ENCODE measurements at regions not wholly inside any gene's neighbourhood (a gene's known extent, or its start where the extent isn't known, plus 50 kb on each side); places are given as distances from the start of the nearest gene placed in this dataset.
A peak's percentile ranks its signal among the peaks of the same experiment; 100 is the strongest.

DNA sequence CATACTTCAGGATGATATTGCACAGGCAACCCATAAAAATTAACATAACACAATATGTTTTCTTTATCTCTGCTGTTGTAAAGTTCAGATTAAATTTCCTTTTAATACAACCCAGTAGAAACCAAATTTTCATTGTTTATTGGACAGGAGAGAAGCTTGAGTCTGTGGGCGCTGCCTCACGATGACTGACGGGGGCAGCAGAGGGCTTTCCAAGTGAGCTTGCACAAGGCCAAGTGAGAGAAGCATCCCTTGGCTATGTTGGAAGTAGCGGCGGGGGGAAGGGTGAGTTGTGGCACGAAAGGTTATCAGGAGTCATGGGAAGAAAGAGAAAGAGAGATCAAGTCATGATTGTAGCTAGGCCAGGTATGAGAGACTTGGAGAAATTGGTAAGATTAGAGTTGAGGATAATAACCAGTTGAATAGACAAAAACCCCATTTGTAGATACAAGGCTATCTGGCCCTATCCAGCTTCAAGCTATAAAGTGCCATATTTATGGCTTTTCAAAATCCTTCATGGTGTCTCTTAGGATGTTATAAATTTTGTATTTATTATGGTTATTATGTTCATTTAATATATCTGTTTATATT, 413.7 kb upstream of the FAM98A start:
- intact Hi-C loops (cut with micrococcal nuclease; ENCODE audit: unreplicated experiment): loop anchor here (2.0 to 5.0 kb wide), 3 partner anchors 84 to 1398 kb away; no protein-coding TSS in a partner anchor
- no TSS peak for BruUV-seq (replicated peaks)
- Histone ChIP-seq H3K9me3 (ENCODE audit: low read depth, low read length, poor library complexity, severe bottlenecking) (no peaks in the 10 kb centered on the region), H3K36me3 (ENCODE audit: insufficient read depth, low read length, poor library complexity, severe bottlenecking) (no peaks in the 10 kb centered on the region), H3K4me1 (ENCODE audit: insufficient read depth, low read length, poor library complexity, severe bottlenecking) (peaks cover 4% of the 10 kb centered on the region), H3K27me3 (replicated peaks; ENCODE audit: insufficient read depth, low read depth, low read length, poor library complexity) (no peaks in the 10 kb centered on the region), H3K27ac (ENCODE audit: low read depth, low read length, poor library complexity, severe bottlenecking) (no peak overlapping the region), H3K4me3 (ENCODE audit: low read depth, low read length, poor library complexity, severe bottlenecking) (no peak overlapping the region)
- ChIA-PET POLR2A (ENCODE audit: low non-redundant PET) (no interaction called here), CTCF (interaction anchor here (0.6 to 1.3 kb wide), 6 partner anchors 8 to 1464 kb away, joined by 3 to 5 read pairs (median 4); no protein-coding TSS in a partner anchor)
- TF ChIP-seq EZH2 (IDR thresholded peaks at IDR 0.05; ENCODE audit: borderline replicate concordance, low read depth, low read length, poor library complexity, severe bottlenecking): no peak
- TF ChIP-seq, protein P1, sequence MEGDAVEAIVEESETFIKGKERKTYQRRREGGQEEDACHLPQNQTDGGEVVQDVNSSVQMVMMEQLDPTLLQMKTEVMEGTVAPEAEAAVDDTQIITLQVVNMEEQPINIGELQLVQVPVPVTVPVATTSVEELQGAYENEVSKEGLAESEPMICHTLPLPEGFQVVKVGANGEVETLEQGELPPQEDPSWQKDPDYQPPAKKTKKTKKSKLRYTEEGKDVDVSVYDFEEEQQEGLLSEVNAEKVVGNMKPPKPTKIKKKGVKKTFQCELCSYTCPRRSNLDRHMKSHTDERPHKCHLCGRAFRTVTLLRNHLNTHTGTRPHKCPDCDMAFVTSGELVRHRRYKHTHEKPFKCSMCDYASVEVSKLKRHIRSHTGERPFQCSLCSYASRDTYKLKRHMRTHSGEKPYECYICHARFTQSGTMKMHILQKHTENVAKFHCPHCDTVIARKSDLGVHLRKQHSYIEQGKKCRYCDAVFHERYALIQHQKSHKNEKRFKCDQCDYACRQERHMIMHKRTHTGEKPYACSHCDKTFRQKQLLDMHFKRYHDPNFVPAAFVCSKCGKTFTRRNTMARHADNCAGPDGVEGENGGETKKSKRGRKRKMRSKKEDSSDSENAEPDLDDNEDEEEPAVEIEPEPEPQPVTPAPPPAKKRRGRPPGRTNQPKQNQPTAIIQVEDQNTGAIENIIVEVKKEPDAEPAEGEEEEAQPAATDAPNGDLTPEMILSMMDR (conservative IDR thresholded peaks at IDR 0.05; ENCODE audit: low read depth, low read length): peak; percentile 91
- peak; percentile 85 for DNase-seq (ENCODE audit: low spot score)

DNA sequence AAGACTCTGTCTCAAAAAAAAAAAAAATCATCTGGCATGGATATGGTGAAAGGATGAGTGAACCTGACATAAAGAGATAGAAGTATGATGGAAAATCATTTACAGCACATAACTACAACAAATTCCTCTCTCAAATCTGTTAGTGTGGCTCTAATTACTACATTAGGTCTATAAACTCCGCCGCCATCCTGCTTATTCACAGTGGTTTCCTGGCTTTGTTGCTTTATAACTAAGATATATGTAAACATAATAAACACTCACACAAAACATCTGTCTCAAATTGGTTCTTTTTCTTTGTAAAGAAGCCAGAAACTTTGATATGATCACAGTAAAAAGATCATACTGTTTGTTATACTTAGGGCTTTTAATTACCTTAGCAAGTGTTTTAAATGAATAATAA, 412.6 kb upstream of the FAM98A start:
- no peaks in the 10 kb centered on the region for H3K36me3 ChIP-seq (ENCODE audit: insufficient read depth, low read length, poor library complexity, severe bottlenecking)
- no peaks in the 10 kb centered on the region for H3K9me3 ChIP-seq (ENCODE audit: low read depth, low read length, poor library complexity, severe bottlenecking)
- H3K27ac ChIP-seq (ENCODE audit: low read depth, low read length, poor library complexity, severe bottlenecking): no peak overlapping the region
- TF ChIP-seq, protein P1 (conservative IDR thresholded peaks at IDR 0.05; ENCODE audit: low read depth, low read length): no peak
- no peak for TF ChIP-seq EZH2 (IDR thresholded peaks at IDR 0.05; ENCODE audit: borderline replicate concordance, low read depth, low read length, poor library complexity, severe bottlenecking)
- H3K4me3 ChIP-seq (ENCODE audit: low read depth, low read length, poor library complexity, severe bottlenecking): no peak overlapping the region
- intact Hi-C loops (cut with micrococcal nuclease; ENCODE audit: unreplicated experiment): loop anchor here (2.0 to 5.0 kb wide), 3 partner anchors 86 to 1399 kb away; no protein-coding TSS in a partner anchor
- H3K4me1 ChIP-seq (ENCODE audit: insufficient read depth, low read length, poor library complexity, severe bottlenecking): peaks cover 4% of the 10 kb centered on the region
- POLR2A ChIA-PET (ENCODE audit: low non-redundant PET): no interaction called here
- H3K27me3 ChIP-seq (replicated peaks; ENCODE audit: insufficient read depth, low read depth, low read length, poor library complexity): no peaks in the 10 kb centered on the region
- no TSS peak for BruUV-seq (replicated peaks)
- CTCF ChIA-PET: no interaction called here
- DNase-seq (ENCODE audit: low spot score): peak; percentile 3

DNA sequence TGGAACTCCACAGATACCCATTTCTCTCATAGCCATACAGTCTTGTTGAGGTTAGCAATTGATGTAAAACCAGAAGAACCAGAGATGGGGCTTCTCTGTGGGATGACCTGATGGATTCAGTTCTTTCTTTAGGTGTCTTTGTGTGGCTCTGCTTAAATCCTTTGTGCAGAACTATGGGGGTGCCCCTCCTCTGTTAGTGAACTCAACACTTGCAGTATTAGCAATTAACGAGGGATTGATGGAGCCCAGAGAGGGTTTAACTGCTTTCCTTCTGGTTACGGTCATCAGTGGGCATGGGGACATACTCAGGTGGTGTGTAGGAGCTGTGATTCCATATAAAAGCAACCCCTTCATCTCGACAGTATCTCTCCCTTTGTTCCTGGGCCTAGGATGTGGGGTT, 406.8 kb upstream of the FAM98A start:
- Histone ChIP-seq H3K4me3 (ENCODE audit: low read depth, low read length, poor library complexity, severe bottlenecking) (no peak overlapping the region), H3K27me3 (replicated peaks; ENCODE audit: insufficient read depth, low read depth, low read length, poor library complexity) (no peaks in the 10 kb centered on the region), H3K9me3 (ENCODE audit: low read depth, low read length, poor library complexity, severe bottlenecking) (no peaks in the 10 kb centered on the region), H3K36me3 (ENCODE audit: insufficient read depth, low read length, poor library complexity, severe bottlenecking) (no peaks in the 10 kb centered on the region), H3K4me1 (ENCODE audit: insufficient read depth, low read length, poor library complexity, severe bottlenecking) (no peaks in the 10 kb centered on the region), H3K27ac (ENCODE audit: low read depth, low read length, poor library complexity, severe bottlenecking) (no peak overlapping the region)
- ChIA-PET CTCF (no interaction called here), POLR2A (ENCODE audit: low non-redundant PET) (no interaction called here)
- BruUV-seq (replicated peaks): no TSS peak
- no peak for DNase-seq (ENCODE audit: low spot score)
- intact Hi-C loops (cut with micrococcal nuclease; ENCODE audit: unreplicated experiment): no loop called here
- TF ChIP-seq, protein P1 (conservative IDR thresholded peaks at IDR 0.05; ENCODE audit: low read depth, low read length): no peak
